HG02943 (cell line): ENCODE measurements at regions not wholly inside any gene's neighbourhood (a gene's known extent, or its start where the extent isn't known, plus 50 kb on each side); places are given as distances from the start of the nearest gene placed in this dataset.
"Not testable (repeated sequence)": the region's sequence is repeated elsewhere in the genome, so short reads cannot be mapped to it uniquely, and the experiment has no call there.

ENCODE experiments used
- ATAC-seq: cut with Tn5 transposase; IDR thresholded peaks from one replicate; pipeline ENCODE4 v1.9.1; 2021; ENCODE audit warnings: mild to moderate bottlenecking, low read depth, moderate library complexity; ENCODE audit not compliant: unreplicated experiment

DNA sequence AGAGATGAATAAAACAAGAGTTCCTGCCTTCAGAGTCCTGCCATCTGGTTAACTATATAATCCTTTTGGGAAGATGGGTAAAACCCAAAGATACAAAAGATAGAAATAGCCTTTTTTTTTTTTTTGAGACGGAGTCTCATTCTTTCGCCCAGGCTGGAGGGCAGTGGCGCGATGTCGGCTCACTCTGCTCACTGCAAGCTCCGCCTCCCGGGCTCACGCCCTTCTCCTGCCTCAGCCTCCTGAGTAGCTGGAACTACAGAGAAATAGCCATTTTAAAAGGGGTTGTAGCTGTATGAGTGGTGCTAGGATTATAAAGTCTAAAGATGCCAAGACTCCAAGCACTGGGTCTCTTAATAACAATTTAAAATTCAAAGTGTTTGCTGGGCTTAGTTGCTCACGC, 97.2 kb downstream of the KDR start:
- no peak for ATAC-seq

DNA sequence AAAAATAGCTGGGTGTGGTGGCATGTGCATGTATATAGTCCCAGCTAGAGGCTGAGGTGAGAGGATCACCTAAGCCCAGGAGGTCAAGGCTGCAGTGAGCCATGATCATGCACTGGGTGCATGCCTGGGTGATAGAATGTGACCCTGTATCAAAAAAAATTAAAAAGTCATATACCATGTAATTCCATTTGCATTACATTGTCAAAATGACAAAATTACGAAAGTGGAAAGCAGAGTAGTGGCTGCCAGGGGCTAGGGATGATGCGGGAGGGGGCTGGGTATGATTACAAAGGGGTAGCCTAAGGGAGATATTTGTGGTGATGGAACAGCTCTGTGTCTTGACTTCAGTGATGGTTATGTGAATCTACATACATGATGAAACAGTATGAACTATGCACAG, 97.8 kb downstream of the KDR start:
- no peak for ATAC-seq

DNA sequence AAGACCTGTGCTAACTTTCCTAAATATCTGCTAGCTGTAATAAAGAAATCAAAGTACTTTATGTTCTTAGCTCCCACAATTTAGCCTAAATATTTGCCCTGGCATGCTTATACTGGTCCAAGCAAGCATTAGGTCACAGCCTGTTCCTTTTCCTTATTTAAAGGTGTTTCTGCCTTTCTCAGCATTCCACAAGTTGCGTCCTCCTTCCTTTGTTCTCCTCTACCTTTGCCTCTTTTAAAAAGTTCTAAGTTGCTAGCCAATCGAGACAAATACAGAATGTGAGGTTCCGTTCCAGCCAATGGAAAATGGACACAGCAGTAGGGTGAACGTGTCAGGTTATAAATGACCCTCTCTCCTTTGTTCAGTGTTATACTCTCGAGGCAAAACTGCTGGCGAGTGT, 99.9 kb downstream of the KDR start:
- ATAC-seq = not testable (repeated sequence)

DNA sequence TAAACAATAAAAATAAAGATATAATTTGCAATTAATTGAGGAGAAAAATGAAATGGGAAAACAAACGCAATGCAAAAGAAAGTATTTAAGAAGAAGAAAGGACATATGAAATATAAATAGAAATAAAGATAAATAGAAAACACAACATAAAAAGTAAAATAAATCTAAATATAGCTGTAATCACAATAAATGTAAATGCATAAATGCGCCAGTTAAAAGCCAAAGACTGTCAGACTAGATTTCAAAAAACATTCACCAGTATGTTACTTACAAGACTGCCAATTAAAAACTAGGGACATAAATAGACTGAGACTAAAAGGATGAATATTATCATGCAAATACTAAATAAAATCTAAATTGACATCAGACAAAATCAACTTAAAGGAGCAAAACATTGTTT, 102.4 kb downstream of the KDR start:
- no peak for ATAC-seq

DNA sequence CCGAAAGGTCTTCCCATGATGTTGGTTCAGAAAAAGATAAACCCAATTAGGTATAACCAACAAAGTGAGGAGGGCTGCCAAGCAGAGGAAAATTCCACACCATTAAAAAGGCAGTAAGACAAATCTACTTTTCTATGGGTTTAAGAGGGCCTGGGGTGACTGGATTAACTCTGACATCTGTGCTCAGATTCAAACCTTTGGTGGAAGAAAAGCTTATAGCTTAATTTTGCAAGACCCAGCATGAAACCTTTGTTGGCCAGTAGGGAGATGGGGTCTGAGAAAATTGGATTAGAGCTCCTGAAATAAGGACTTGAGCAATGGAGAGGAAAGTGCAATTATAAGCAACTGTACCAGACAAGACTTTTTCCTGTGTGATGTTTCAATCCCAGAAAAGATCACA, 104.2 kb downstream of the KDR start:
- ATAC-seq = no peak

DNA sequence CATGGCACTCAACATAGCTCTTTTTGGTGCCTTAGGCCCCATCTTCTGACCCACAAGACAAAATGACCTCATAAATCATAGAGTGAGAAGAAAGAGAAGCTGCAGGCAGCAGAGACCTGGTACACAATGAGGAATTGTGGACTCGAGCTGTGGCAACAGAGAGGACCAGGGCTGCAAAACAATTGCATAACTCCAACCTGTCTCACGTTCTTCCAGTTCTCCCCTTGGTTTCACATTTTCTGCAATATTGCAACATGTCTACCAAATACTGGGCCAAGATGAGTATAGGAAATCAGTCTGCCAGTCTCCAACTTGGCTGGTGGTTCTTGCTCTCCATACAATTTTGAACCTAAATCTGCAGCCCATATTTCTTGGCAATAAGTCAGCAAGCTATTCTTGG, 105.3 kb downstream of the KDR start:
- no peak for ATAC-seq

DNA sequence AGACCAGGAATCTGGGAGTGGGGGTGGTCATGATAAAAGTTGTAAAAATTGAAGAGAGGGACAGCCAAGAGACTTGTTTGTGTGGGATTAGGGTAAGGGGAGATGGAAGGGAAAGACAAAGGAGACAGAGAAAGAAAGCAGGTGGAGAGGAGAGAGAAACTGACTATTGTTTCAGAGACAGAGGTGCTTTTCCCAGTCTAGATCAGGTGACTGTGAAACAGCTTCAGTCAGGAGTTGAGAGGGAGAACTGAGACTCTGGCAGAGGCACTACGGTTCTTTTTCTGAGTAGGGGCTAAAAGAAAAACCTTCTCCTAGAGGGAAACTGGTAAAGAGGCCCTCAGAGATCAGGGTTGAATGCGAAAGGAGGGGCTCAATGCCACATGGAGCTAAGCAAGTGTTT, 106.4 kb downstream of the KDR start:
- no peak for ATAC-seq

DNA sequence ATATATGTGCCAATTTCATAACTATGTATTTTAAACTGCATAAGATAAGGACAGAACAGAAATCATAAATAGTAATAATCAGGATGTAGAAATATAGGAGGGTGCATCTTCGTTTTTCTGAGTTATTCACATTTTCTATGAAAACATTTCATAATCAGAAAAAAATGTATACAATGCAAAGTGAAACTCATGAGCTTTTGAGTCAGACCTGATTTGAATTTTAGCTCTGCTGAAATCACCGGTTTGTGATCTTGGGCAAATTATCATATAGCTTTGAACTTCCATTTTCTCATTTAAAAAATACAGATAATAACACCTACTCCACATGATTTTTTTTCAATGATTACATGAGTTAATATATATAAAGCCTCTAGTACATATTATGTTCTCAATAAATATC, 106.9 kb downstream of the KDR start:
- no peak for ATAC-seq

DNA sequence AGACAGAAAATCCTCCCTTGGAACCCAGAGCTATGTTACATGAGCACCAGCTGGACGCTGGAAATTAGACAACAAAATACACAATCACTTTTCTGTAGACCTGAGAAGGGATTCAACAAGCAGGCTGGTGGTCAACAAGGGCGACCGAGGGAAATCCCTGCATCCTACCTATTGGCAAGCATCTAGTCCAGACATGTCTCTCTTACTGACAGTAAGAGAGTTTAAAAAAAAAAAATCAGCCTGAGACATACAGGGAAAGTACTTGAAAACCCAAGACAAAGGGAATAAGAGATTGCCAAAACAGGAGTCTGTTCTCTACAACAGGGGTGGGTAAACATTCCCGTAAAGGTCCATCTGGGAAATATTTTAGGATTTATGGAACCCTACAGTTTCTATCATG, 108.0 kb downstream of the KDR start:
- no peak for ATAC-seq

DNA sequence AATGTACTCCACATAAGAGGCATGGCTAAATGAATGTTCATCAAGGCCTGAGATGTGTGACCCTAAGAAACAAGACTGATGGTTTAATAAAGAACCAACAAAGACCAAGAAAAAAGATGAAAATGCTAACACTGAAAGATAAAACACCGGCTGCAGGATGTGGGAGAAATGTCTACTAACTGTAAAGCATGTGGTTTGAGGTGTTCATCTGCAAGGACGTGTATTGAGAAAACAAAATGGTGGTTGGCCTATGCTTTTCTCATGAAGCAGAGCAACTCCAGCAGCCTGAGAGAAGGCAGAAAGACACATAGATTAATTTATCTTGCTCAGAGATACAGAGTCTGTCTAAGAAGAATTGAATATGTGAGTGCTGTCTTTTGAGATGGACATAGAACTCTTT, 109.3 kb downstream of the KDR start:
- ATAC-seq = no peak

DNA sequence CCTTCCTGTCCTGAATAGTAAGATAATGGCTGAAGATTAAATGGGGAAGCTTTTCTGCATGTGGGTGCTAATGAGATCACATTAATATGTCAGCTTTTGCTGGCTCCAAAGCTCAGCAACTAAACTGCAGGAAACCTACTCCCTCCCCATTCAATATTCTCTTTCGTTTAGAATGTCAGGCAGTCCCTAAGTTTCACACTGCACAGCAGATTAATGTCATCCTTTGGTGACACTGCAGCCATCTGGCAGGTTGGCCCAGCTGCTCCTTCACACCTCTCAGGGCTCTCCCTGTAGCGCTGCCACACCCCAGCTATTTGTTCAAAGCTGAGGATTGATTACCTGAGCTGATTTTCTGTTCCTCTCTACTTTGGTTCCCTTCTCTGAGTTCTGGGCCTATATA, 110.5 kb downstream of the KDR start:
- no peak for ATAC-seq

DNA sequence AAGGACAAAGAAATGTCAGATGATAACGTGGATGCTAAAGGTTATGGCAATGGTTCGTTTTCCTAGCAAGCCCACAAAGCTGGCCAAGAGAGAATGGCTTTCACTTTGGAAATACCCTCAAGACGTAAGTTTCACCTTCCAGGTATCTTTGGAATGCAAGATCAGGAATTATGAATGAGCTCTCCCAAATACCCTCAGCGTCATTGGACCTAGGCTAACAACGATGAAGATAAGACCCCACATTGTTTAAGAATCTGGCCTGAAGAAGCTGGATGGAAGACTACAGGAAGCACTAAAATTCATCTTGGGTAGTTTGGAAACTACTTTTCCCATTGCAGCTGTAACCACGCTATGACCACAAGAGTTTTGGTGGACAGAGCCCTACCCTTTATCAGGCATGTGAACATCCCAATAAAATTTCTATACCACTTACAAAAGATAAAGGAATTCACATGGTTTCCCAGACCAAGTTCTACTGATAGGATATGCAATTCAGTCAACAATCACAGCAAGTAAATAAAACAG, 111.9 kb downstream of the KDR start:
- no peak for ATAC-seq

DNA sequence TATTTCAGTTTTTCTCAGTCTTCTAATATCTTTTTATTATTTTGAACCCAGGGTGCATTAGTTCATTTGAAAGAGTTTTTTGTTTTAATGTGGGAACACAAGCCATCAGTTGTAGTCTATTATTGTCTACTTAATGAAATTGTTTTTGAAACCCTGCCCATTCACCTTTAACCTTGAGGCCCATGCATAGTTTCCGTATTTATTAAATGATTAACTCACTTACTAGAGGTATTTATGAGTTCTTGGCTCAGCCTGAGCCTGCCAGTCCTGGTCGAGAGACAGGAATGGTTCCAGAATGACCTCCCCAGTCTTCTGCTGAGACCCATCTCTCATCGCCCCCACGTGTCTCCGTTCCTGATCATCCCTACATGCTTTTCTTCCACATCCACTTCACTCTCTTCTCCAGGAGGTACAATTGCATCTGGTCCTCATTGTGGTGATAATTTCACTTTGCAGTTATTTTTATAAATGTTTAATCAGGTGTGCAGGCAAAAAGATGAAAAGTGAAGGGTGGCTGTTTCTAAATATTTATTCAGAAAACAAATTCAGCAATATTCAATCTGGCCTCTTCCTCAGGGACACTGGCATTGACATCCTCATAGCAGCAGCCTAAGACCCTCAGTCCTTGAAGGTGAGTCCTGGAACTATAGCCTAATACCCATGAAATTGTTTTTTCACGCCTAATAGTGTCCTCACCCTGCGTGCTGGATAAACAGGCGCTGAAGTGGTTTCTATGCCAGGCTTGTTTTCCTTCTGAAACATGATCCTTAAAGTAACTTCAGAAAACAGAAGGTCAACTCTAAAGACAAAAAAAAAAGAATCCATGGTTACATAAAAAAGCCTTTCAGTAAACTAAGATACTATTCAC, 112.8 kb downstream of the KDR start:
- no peak for ATAC-seq

DNA sequence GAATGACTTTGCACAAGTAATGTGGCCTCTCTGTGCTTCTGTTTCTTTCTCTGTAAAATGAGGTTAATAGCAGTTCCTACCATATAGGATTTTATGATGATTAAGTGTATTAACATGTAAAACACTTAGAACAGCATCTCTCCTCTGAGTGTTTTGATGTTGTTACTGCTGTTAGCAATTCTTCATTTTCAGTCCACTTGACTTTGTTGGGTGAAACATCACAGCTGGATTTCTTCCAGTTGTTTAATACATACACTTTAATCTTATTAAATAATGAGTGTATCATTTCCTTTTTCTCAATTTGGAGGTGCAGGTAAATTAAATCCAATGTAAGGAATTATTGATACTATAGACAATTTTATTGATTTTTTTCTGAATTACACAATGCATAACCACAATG, 113.6 kb downstream of the KDR start:
- ATAC-seq = no peak

DNA sequence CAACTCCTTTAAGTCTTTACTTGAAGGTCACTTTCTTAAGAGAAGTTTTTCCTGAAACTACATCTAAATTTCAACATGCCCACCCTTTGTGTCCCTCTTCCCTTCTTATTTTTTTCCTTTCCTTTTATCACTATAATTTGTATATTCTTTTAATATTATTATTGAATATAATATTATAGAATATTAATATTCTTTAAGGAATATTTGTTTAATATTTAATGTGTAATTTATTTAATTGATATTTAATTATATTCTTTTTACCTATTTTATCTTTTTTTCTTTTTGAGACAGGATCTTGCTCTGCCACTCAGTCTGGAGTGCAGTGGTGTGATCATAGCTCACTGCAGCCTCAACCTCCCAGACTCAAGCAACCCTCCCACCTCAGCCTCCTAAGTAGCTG, 114.8 kb downstream of the KDR start:
- ATAC-seq = no peak

DNA sequence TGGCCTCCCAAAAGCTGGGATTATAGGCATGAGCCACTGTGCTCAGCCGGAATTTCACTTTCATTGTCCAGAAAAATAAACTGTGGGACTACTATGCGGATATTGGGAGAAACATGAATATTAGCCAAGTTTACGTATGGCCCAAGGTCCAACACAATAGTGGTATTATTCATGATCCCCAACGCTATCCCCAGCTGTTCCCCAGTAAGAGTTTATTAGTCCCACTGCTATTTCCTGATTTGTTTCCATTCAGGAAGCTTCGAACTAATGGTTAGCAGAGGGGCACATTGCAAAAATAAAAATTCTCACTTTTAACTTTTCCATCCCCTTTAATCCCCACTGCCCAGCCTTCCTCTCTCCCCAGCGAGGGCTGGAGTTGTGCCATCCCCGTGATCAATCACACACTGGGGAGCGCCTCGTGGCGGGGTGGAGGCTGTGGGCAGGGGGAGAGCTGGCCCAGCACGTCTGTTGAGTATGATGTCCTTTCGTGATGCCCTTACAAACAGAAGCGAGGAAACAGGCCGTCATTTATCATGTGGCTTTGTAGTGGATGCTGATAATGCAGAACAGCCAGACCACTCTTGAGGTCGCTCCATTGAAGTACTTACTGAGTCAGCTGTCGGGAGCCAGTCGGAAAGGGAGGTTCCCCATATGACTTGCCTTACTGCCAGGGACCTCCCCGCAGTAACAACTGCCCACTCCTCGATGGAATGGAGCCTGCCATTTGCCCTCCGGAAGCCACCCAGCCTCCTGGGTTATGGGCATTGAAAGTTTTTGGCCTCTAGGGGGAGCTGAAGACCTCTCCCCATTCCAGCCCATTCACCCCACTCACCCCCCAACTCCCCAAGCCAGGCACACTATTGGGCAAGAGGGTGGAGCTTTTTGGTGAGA, 117.0 kb downstream of the KDR start:
- ATAC-seq = no peak

DNA sequence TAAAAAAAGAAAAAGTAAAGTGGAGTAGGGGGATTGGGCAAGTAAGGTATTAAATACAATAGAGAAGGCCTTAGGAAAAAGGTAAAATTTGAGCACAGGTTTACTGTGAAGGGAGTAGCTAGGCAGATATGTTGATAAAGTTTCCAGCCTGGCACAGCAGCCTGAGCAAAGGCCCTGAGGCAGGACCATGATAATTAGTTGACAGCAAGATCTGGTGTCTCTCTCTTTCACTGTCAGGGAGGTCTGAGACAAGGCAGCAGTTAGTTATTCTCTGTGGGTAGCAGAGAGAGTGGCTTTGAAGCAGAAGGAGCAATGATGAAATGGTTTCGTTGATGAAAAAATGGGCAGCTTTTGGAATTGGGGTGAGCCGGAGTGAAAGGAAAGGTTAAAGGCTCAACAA, 119.5 kb downstream of the KDR start:
- no peak for ATAC-seq

DNA sequence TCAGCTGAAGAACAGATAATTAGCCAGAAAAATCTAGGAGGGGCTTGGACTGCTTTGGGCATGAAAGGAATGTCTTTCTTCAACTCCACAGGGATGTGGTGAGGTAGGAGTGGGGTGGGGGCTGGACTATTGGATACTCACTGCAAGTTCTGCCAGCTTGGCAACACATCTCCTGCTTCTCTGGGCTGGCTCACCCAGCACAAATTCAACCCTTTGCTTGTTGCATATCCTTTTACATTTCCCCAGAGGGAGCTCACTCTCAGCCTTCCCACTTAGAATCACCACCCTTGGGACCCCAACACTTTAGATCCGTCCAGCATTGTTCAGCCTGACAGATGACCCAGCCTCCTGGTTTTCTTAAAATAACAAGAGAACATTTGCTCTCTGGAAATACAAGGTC, 120.6 kb downstream of the KDR start:
- no peak for ATAC-seq

DNA sequence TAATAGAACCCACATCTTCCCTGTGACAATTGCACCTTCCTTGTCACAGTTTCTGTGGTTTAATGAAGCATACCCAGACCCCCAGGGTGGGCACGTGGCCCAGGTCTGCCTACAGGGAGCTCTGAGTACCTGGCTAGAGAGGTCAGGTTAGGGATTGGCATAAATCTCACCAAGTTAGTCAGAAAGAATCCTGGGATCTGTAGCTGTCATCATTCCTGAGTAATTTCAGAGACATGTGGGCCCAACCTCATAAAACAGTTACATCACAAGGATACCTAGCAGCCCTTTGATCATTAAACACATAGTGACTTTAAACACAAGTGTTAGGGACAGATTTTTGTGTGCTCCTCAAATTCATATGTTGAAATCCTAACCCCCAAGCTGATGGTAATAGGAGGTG, 123.0 kb downstream of the KDR start:
- ATAC-seq = no peak

DNA sequence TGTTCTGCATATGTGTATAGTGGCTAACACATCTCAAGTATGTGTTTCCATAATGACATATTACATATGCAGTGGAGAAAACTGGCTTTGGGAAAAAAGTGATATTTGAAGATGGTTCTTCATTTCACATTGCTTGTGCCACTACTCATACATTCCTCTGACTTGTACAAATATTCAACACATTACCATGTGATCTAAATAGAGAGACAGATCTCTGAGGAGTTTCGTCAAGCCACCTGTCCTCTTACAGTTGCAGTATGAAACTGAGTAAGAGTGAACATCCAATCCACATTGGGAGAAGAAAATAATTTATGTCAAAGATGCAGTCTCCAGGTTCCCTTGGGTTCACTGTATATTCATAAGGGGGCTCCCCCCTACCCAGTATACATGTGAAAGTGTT, 123.9 kb downstream of the KDR start:
- ATAC-seq = no peak

DNA sequence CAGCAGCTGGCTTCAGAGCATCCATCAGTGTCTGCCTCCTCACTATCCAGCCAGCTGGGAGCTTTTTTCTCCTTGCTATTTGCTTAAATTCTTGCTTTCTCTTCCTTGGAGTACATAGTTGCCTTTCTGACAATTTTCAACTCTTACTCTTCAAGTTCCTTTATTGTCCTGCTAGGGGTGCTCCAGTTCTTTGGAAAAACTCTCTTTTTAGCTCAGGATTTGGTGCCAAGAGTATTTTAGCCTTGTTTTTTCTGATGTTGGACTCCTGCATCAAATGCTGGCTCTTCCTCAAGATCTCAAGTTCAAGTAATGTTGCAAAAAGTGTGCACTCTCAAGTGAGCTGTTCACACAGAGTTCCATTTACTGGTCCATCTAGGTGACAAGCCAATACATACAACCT, 126.4 kb downstream of the KDR start:
- ATAC-seq = no peak
